ENCODE measurements at regions not wholly inside any gene's neighbourhood (a gene's known extent, or its start where the extent isn't known, plus 50 kb on each side); places are given as distances from the start of the nearest gene placed in this dataset.
"Not testable (repeated sequence)": the region's sequence is repeated elsewhere in the genome, so short reads cannot be mapped to it uniquely, and the experiment has no call there.

- not testable (repeated sequence) for DNase-seq
These were observed 167.0 kb downstream of the FOXD2 start for GRCh38 chr1:47604869-47605268.

DNA sequence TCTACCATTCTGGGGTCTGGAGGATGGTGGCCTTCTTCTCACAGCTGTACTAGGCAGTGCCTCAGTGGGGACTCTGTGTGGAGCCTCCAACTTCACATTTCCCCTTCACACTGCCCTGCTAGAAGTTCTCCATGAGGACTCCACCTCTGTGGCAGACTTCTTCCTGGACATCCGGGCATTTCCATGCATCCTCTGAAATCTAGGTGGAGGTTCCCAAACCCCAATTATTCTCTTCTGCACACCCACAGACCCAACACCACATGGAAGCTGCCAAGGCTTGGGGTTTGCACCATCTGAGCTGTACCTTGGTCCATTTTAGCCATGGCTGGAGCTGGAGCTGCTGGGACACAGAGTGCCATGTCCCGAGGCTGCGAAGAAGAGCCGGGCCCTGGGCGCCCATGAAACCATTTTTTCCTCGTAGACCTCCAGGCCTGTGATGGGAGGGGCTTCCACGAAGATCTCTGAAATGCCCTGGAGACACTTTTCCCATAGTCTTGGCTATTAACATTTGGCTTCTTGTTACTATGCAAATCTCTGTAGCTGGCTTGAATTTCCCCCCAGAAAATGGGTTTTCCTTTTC is 170.5 kb downstream of the FOXD2 start:
- no peak for DNase-seq

DNA sequence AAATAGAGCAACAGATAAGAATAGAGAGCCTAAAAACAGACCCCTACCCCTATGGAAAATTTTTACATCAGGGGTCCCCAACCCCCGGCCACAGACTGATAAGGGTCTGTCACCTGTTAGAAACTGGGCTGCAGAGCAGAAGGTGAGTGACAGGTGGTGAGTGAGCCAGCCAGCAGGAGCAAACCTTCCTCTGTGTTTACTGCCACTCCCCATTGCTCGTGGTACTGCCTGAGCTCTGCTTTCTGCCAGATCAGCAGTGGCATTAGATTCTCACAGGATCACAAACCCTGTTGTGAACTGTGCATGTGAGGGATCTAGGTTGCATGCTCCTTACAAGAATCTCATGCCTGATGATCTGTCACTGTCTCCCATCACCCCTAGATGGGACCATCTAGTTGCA is 174.1 kb downstream of the FOXD2 start:
- DNase-seq = no peak

DNA sequence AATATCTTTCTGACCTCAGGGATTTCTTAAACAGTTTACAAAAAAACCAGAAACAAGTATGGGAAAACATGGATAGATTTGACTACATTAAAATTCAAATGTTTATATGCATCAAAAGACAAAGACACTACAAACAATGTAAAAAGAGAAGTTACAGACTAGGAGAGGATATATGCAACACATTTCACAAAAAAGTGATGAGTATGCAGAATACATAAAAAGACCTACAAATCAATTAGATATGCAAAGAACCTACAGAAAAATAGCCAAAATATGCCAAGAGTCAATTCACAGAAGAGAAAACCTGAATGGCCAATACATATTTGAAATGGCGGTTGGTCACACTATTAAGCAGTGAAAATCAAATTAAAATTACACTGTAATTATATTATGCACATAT is 175.0 kb downstream of the FOXD2 start:
- DNase-seq = no peak

- no peak for DNase-seq
These were observed 178.2 kb downstream of the FOXD2 start for GRCh38 chr1:47616036-47616435.

GRCh38 chr1:47616906-47617305 is 179.1 kb downstream of the FOXD2 start:
- no peak for DNase-seq

- DNase-seq = no peak
These were observed 179.8 kb downstream of the FOXD2 start for GRCh38 chr1:47617381-47618221.

DNA sequence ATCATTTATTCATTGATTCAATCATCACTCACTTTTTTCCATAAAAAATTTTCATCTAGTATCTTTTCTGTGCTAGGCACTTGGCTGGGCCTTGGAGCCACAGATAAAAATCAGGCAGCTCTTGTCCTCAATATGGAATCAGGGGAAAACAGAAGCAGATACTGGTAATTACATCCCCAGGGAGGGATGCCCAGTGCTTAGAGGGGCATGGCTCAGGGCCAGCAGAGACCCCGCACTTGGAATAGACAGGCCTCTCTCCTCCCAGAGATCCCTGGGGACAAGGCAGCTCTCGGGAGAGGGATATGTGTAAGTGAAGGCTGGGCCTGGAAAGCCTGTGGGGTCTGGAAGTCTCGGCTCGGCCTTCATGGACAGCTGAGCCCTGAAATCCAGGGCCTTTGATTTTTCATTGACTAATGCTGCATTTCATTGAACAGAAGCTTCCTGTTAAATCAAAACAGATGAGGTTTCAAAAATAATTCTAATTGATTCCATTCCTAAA is 180.4 kb downstream of the FOXD2 start:
- no peak for DNase-seq

- DNase-seq = no peak
These were observed 181.0 kb downstream of the FOXD2 start for GRCh38 chr1:47618830-47619229.

- DNase-seq = no peak
These were observed 183.6 kb downstream of the FOXD2 start for GRCh38 chr1:47621483-47621882.

DNA sequence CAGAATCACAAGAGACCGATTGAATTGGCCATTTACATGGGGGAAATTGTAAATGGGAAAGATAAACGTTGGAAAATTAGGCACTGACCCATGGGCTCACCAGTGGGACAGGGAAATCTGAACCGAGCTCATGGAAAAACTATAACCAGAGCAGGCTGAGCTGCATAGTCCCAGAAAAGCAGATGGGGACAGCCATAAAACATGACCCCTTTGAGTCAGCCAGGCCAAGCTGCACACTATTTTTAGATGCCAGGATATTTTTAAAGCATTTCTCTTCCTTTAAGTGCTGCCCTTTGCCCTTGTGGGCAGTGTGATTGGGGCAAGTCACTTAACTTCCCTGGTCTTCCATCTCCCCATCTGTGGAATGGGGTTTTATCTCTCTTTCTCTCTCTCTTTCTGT is 184.1 kb downstream of the FOXD2 start:
- DNase-seq = no peak

- no peak for DNase-seq
These were observed 185.1 kb downstream of the FOXD2 start for GRCh38 chr1:47622776-47623556.

DNA sequence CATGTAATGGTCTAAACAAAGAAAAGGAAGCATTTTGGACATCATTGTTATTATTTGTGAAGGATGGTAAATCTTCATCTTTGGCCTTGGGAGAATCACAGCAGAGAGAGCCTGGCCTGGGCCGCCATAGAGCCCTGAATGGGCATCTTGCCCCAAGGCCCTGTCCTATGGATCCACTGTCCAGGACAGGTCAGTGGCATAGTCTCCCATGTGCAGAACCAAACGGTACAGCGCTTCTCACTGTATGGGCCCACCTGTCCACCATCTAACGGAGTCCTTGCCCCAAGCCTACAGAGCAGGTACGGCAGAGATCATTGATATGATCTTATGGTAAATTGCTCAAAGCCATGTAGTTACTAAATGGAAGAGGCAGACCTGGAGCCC is 185.7 kb downstream of the FOXD2 start:
- DNase-seq = no peak

DNA sequence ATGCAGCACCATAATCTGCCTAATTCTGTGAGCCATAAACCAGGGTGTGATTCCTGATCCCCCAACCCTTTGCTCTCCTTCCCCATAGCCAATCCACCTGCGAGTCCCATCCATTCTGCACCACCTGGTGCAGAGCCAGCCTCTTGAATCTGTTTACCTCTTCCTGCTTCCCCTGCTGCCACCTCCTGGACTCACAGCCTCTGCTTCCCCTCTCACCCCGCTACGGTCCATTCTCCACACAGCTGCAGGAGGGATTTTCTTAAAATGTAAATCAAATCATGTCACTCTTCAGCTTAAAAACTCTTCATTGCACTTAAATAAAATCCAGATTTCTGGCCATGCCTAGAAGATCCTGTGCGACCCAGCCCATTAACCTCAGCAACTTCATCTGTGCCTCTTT is 186.7 kb downstream of the FOXD2 start:
- no peak for DNase-seq

GRCh38 chr1:47627016-47627415 is 189.2 kb downstream of the FOXD2 start:
- DNase-seq = no peak

- no peak for DNase-seq
These were observed 189.9 kb downstream of the FOXD2 start for GRCh38 chr1:47627471-47628370.

DNA sequence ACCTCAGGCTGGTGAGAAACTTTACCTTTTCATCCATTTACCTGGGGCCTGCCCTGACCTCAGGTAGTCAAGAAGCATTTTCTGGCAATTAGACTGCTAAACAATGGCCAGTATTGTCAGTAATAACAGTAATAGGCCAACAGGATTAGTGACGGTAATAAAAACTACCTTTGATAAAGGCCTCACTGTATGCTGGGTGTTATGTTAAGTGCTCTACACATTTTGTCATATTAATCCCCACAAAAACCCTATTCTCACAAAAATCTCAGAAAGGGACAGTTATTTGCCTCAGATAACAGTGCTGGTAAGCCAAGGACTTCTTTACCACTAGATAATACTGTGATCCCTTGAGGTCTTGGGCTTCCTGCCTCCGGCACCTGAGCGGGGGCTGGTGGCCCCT is 191.4 kb downstream of the FOXD2 start:
- DNase-seq = no peak

- DNase-seq = no peak
These were observed 192.5 kb downstream of the FOXD2 start for GRCh38 chr1:47630346-47630745.

GRCh38 chr1:47631411-47631995 is 193.7 kb downstream of the FOXD2 start:
- no peak for DNase-seq

DNA sequence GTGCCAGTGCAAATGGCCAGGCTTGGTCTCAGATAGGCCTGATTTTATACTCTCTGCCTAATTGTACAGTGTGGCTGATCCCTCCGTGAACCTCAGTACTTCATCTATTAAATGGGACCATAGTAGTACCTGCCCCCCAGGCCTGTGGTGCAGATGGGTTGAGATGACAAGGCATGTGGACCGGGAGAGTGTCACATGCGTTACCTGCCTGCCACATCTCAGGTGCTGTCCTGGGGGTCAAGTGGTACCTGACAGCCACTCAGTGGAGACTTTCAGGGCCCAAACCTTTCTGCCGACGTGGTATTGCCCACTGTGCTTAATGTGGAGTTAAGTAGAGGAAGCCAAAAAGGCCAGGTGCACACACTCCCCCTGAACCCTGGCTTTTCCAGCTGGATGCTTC is 197.3 kb downstream of the FOXD2 start:
- no peak for DNase-seq

DNA sequence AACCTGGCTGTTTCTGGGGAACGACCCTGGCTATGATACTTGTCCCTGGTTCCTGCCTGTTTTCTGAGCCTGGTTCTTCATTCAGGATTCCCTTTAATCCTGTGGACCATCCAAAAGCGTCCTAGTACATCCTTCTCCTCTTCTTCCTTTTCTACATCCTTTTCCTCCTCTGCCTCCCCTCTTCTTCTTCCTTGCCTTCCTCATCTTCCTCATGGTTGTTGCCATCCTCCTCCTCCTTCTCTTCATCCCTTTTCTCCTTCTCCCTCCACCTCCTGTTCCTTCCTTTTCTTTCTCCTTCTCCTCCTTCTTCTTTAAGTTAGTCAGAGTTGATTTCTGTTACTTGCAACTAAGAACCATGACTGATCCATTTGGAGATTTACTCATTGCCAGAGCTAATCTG is 197.8 kb downstream of the FOXD2 start:
- DNase-seq = no peak

DNA sequence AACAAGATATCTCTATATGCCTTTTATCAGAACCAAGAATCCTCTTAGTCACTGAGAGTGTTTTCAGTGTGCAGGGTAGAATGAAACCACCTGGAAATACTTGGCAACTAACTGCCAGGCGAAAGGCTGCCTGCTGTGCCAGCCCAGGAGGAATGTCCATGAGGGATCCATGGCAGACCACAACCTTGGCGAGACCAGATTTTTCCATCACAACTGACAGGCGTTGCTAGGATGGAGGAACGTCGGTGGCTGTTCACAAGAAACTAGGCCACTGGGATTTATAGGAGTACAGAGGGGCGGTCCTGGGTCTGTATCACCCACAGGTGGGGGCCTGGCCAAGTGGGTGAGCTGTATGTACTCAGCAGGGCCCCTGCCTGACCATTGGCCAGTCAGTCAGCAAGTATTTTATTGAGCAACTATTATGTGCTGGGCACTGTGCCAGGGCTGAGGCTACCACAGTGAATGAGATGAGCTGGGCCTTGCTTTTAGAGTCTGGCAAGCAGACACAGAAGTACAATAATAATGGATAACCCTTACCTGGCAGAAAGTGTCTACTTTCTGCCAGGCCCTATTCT is 199.4 kb downstream of the FOXD2 start:
- no peak for DNase-seq

All from GDM1 (cell line).